Stomach (tissue), 8 donors: ENCODE measurements at regions not wholly inside any gene's neighbourhood (a gene's known extent, or its start where the extent isn't known, plus 50 kb on each side); places are given as distances from the start of the nearest gene placed in this dataset.
"Not testable (repeated sequence)": the region's sequence is repeated elsewhere in the genome, so short reads cannot be mapped to it uniquely, and the experiment has no call there.

Experiments used
- DNase-seq, 2 donors: peaks; one replicate each; pipeline versions ENCODE4 v3.0.0 to v3.0.0-alpha.2; 2013 to 2019
- H3K27ac ChIP-seq, 5 donors: fragments of 200-600 bp in 4 of 5; sonication (generic) in 4 of 5; one replicate each; pipeline ENCODE4 v1.5.1; 2013 to 2019; ENCODE audit warnings: mild to moderate bottlenecking in 1 of 5, moderate library complexity in 1 of 5
- H3K27me3 ChIP-seq, 3 donors: fragments of 200-600 bp; sonication (generic); one replicate each; pipeline ENCODE4 v1.5.1; 2017 to 2019; ENCODE audit warnings: mixed run types in 1 of 3
- H3K36me3 ChIP-seq, 4 donors: fragments of 200-600 bp; sonication (generic); 1 replicate in 3 of 4; 2 replicates in 1 of 4; pipeline ENCODE4 v1.5.1; 2016 to 2019
- H3K4me1 ChIP-seq, 4 donors: fragments of 200-600 bp; sonication (generic); one replicate each; pipeline ENCODE4 v1.5.1; 2016 to 2019
- H3K4me3 ChIP-seq, 4 donors: fragments of 200-600 bp; sonication (generic) in 3 of 4; one replicate each; pipeline ENCODE4 v1.5.1; 2016 to 2019; ENCODE audit warnings: mild to moderate bottlenecking in 1 of 4
- H3K9me3 ChIP-seq, 4 donors: fragments of 200-600 bp; sonication (generic); one replicate each; pipeline ENCODE4 v1.5.1; 2016 to 2019
- EP300 ChIP-seq: sonication (generic); formaldehyde crosslinking; IDR thresholded peaks from one replicate; pipeline ENCODE4 v1.6.1; 2017; ENCODE audit warnings: antibody characterized with exemption
- POLR2A ChIP-seq, 4 donors: fragments of 450-650 bp; IDR thresholded peaks; one replicate each; pipeline ENCODE4 v1.6.1; 2016; ENCODE audit warnings: antibody characterized with exemption in 4 of 4, control low read depth in 2 of 4, mild to moderate bottlenecking in 1 of 4, moderate library complexity in 1 of 4
- POLR2AphosphoS5 ChIP-seq, 3 donors: sonication (generic); formaldehyde crosslinking; IDR thresholded peaks; one replicate each; pipeline ENCODE4 v1.6.1; 2016; ENCODE audit warnings: antibody characterized with exemption in 3 of 3
- WGBS, 5 donors: extraction: QIAGEN DNeasy Blood & Tissue Kit in 3 of 5; methylation state at CpG; one replicate each; pipeline versions ENCODE4 v1.1.5 to v1.1.7; 2013 to 2018; 5-methylcytosine and 5-hydroxymethylcytosine counted together
- intact Hi-C: fragments of 100-400 bp; cut with DNase I; formaldehyde crosslinking; loops from one replicate; pipeline ENCODE4 v1.15.1; 2023; ENCODE audit warnings: low total_unique reads
- TF ChIP-seq, protein P1 (sequence below), 7 experiments: fragments of 450-650 bp in 4 of 7; fragments of 200-600 bp in 3 of 7; sonication (generic) in 3 of 7; IDR thresholded peaks; one replicate each; pipeline ENCODE4 v1.5.1; 2016 to 2019; ENCODE audit warnings: antibody characterized with exemption in 7 of 7, control low read depth in 2 of 7, mild to moderate bottlenecking in 1 of 7
- donor health status: healthy with polysubstance abuse.
- donor health status: Bipolar disorder and iron deficiency.
- donor health status: healthy.

DNA sequence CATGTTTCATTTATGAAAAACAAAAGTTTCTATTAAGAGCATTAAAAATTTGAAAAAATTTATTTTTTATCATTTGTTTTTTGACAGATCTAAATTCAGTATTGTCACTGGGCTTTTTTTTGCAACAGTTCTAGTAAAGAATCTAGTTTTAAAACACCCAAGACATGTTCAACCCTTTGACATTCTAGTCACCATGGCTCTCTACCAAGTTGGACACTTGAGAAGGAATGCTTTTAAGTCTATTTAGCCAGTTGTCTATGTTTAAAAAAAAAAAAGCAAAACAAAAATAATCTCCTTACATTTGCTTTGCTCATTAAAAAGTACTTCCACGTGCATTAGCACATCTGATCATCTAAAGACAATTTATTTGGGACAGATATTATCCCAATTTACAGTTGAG lies 417.5 kb downstream of the RSL24D1 start:
- Histone ChIP-seq H3K9me3 (peaks cover 0 to 10% (median 6%) of the 10 kb centered on the region in 4 donors), H3K27me3 (no peaks in the 10 kb centered on the region), H3K4me1 (no peaks in the 10 kb centered on the region), H3K27ac (no peak overlapping the region), H3K36me3 (no peaks in the 10 kb centered on the region), H3K4me3 (no peak overlapping the region)
- no peak for DNase-seq
- intact Hi-C loops = no loop called here
- TF ChIP-seq EP300 = no peak
- no peak for TF ChIP-seq POLR2AphosphoS5 (IDR thresholded peaks at IDR 0.05)
- TF ChIP-seq POLR2A (IDR thresholded peaks at IDR 0.05) = no peak
- TF ChIP-seq, protein P1, sequence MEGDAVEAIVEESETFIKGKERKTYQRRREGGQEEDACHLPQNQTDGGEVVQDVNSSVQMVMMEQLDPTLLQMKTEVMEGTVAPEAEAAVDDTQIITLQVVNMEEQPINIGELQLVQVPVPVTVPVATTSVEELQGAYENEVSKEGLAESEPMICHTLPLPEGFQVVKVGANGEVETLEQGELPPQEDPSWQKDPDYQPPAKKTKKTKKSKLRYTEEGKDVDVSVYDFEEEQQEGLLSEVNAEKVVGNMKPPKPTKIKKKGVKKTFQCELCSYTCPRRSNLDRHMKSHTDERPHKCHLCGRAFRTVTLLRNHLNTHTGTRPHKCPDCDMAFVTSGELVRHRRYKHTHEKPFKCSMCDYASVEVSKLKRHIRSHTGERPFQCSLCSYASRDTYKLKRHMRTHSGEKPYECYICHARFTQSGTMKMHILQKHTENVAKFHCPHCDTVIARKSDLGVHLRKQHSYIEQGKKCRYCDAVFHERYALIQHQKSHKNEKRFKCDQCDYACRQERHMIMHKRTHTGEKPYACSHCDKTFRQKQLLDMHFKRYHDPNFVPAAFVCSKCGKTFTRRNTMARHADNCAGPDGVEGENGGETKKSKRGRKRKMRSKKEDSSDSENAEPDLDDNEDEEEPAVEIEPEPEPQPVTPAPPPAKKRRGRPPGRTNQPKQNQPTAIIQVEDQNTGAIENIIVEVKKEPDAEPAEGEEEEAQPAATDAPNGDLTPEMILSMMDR (IDR thresholded peaks at IDR 0.05) = no peak
- WGBS, 5 donors = 32 to 59% (median 54%) methylated on average over 1 of the region's 1 CpG

DNA sequence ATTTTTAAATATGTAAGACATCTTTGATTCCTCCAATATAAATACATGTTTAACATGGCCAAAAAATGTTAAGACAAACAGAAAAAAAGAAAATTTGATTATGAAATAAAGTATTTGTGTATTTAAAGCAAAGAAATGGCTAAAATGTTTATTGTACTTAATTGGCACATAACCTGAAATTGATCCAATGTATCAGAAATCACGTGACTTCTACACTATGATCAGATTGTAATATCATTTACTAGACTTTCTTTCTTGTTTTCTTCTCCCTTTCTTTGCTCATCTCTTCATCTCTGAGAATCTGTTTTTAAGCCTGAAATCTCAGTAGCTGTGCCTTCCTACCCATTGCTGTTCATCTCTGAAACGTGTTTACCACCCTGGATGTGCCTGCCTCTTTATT lies 420.3 kb downstream of the RSL24D1 start:
- no peaks in the 10 kb centered on the region for H3K27me3 ChIP-seq
- peaks cover 0 to 4% (median 1%) of the 10 kb centered on the region in 4 donors for H3K9me3 ChIP-seq
- no peak for TF ChIP-seq POLR2AphosphoS5 (IDR thresholded peaks at IDR 0.05)
- TF ChIP-seq, protein P1 (IDR thresholded peaks at IDR 0.05) = no peak
- no peak for TF ChIP-seq POLR2A (IDR thresholded peaks at IDR 0.05)
- TF ChIP-seq EP300 = no peak
- no peak for DNase-seq
- H3K36me3 ChIP-seq = no peaks in the 10 kb centered on the region
- intact Hi-C loops = no loop called here
- H3K4me3 ChIP-seq = no peak overlapping the region
- H3K4me1 ChIP-seq = no peaks in the 10 kb centered on the region
- H3K27ac ChIP-seq = no peak overlapping the region
- 57 to 71% (median 59%) methylated on average over 2 of the region's 2 CpGs for WGBS, 5 donors

DNA sequence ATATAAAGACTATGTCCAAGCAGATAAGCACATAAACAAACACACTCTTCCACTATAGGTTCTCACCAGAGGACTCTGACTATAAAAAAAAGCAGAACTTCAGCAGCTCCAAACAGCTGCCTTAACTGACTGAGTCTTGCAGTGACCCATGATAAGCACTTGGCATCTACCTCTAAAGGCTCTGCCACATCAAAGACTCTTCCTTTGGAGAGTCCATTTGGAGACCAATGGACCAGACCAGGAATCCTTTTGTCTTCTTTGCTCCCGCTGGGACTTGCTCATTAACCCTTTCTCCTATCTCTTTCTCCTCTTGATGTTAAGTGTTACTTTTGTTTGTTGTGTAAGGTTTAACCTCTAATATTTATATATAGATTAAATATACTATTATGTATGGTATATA lies 424.1 kb downstream of the RSL24D1 start:
- Histone ChIP-seq H3K9me3 (no peaks in the 10 kb centered on the region), H3K27ac (no peak overlapping the region), H3K4me1 (no peaks in the 10 kb centered on the region), H3K4me3 (no peak overlapping the region), H3K27me3 (no peaks in the 10 kb centered on the region), H3K36me3 (no peaks in the 10 kb centered on the region)
- DNase-seq = no peak
- intact Hi-C loops = no loop called here
- WGBS, 5 donors = 64 to 82% (median 79%) methylated on average over 1 of the region's 1 CpG
- no peak for TF ChIP-seq POLR2A (IDR thresholded peaks at IDR 0.05)
- TF ChIP-seq POLR2AphosphoS5 (IDR thresholded peaks at IDR 0.05) = no peak
- TF ChIP-seq, protein P1 (IDR thresholded peaks at IDR 0.05) = no peak
- TF ChIP-seq EP300 = no peak

DNA sequence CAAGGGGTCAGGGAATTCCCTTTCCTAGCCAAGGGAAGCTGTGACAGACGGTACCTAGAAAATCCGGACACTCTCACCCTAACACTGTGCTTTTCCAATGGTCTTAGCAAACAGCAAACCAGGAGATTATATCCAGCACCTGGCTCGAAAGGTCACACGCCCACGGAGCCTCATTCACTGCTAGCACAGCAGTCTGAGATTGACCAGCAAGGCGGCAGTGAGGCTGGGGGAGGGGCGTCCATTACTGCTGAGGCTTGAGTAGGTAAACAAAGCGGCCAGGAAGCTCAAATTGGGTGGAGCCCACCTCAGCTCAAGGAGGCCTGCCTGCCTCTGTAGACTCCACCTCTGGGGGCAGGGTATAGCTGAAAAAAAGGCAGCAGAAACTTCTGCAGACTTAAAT lies 447.3 kb downstream of the RSL24D1 start:
- H3K27me3 ChIP-seq, H3K4me3 ChIP-seq, intact Hi-C loops, H3K27ac ChIP-seq, H3K4me1 ChIP-seq, H3K36me3 ChIP-seq, DNase-seq: not testable (repeated sequence)
- peaks cover 0 to 35% (median 18%) of the 10 kb centered on the region in 4 donors for H3K9me3 ChIP-seq
- 76 to 87% (median 84%) methylated on average over 8 of the region's 8 CpGs for WGBS, 5 donors

DNA sequence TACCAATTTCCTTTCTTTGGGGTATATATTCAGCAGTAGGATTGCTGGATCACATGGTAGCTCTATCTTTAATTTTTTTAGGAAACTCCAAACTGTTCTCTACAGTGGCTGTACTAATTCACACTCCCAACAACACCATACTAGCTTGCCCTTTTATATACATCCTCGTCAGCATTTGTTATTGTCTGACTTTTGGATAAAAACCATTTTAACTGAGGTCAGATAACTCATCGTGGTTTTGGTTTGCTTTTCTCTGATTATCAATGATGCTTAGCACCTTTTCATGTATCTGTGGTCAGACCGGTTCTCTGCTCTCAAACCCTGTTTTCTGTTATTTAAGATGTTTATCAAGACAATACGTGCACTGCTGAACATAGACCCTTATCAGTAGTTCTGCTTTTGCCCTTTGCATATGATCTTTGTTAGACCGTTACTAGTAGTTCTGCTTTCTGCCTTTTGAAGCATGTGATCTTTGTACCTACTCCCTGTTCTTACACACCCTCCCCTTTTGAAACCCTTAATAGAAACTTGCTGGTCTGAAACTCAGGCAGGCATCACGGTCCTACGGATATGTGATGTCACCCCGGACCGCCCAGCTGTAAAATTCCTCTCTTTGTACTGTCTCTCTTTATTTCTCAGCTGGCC lies 474.3 kb downstream of the RSL24D1 start:
- WGBS, 5 donors = 76 to 86% (median 81%) methylated on average over 9 of the region's 9 CpGs
- peaks cover 0 to 36% (median 7%) of the 10 kb centered on the region in 4 donors for H3K9me3 ChIP-seq
- no peaks in the 10 kb centered on the region for H3K4me1 ChIP-seq
- intact Hi-C loops = no loop called here
- DNase-seq = no peak
- no peaks in the 10 kb centered on the region for H3K36me3 ChIP-seq
- no peaks in the 10 kb centered on the region for H3K27me3 ChIP-seq
- no peak overlapping the region for H3K4me3 ChIP-seq
- no peak overlapping the region for H3K27ac ChIP-seq
- TF ChIP-seq POLR2A (IDR thresholded peaks at IDR 0.05) (no peak), EP300 (no peak), POLR2AphosphoS5 (IDR thresholded peaks at IDR 0.05) (no peak)
- TF ChIP-seq, protein P1 (IDR thresholded peaks at IDR 0.05) = no peak
